Glutamatergic neuron (in vitro differentiated cells): ENCODE measurements at regions not wholly inside any gene's neighbourhood (a gene's known extent, or its start where the extent isn't known, plus 50 kb on each side); places are given as distances from the start of the nearest gene placed in this dataset.

Source experiments
- DNase-seq: peaks from one replicate; pipeline ENCODE4 v3.0.0; 2022
- H3K27ac Mint-ChIP-seq: one replicate; pipeline ENCODE4 v1.8.0; 2020; ENCODE audit warnings: mild to moderate bottlenecking, mixed read lengths, inconsistent platforms; ENCODE audit not compliant: unreplicated experiment
- H3K27me3 Mint-ChIP-seq: one replicate; pipeline ENCODE4 v1.8.0; 2020; ENCODE audit warnings: mild to moderate bottlenecking, moderate library complexity, mixed read lengths, inconsistent platforms; ENCODE audit not compliant: unreplicated experiment
- H3K36me3 Mint-ChIP-seq: one replicate; pipeline ENCODE4 v1.8.0; 2020; ENCODE audit warnings: mild to moderate bottlenecking, mixed read lengths, inconsistent platforms; ENCODE audit not compliant: unreplicated experiment
- H3K4me1 Mint-ChIP-seq: one replicate; pipeline ENCODE4 v1.8.0; 2020; ENCODE audit warnings: mild to moderate bottlenecking, low read depth, mixed read lengths, inconsistent platforms; ENCODE audit not compliant: unreplicated experiment
- H3K4me3 Mint-ChIP-seq: one replicate; pipeline ENCODE4 v1.8.0; 2020; ENCODE audit warnings: mild to moderate bottlenecking, mixed read lengths, inconsistent platforms; ENCODE audit not compliant: unreplicated experiment
- H3K9me3 Mint-ChIP-seq: one replicate; pipeline ENCODE4 v1.8.0; 2020; ENCODE audit warnings: mild to moderate bottlenecking, moderate library complexity, mixed read lengths, inconsistent platforms; ENCODE audit not compliant: unreplicated experiment
- TF ChIP-seq, protein P1 (sequence below): fragments of 200-600 bp; sonication (generic); IDR thresholded peaks from one replicate; pipeline ENCODE4 v1.5.0; 2021; ENCODE audit not compliant: partially characterized antibody, unreplicated experiment

DNA sequence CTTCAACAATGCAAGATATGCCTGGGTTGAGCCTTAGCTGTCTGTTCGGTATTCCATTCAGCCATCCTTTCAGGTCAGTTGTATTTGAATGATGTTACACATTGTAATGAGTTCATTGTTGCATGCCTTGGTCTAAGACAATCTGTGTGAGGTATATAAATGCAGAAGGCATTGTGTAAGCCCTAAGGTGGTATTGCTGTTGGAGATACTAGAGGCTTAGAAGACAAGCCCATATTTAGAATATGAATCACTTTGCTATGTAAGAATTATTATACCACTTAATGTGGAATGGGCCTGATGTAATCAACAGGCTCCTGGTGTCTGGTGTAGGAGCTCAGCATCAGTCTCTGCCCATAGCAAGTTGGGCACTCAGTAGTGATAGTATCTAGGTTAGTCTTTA lies 473.4 kb upstream of the GNPDA2 start:
- Mint-ChIP-seq H3K9me3 (no peaks in the 10 kb centered on the region), H3K4me1 (no peaks in the 10 kb centered on the region), H3K4me3 (no peak overlapping the region), H3K36me3 (peaks cover 3% of the 10 kb centered on the region), H3K27me3 (no peaks in the 10 kb centered on the region), H3K27ac (no peak overlapping the region)
- no peak for DNase-seq
- TF ChIP-seq, protein P1, sequence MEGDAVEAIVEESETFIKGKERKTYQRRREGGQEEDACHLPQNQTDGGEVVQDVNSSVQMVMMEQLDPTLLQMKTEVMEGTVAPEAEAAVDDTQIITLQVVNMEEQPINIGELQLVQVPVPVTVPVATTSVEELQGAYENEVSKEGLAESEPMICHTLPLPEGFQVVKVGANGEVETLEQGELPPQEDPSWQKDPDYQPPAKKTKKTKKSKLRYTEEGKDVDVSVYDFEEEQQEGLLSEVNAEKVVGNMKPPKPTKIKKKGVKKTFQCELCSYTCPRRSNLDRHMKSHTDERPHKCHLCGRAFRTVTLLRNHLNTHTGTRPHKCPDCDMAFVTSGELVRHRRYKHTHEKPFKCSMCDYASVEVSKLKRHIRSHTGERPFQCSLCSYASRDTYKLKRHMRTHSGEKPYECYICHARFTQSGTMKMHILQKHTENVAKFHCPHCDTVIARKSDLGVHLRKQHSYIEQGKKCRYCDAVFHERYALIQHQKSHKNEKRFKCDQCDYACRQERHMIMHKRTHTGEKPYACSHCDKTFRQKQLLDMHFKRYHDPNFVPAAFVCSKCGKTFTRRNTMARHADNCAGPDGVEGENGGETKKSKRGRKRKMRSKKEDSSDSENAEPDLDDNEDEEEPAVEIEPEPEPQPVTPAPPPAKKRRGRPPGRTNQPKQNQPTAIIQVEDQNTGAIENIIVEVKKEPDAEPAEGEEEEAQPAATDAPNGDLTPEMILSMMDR, result no peak

DNA sequence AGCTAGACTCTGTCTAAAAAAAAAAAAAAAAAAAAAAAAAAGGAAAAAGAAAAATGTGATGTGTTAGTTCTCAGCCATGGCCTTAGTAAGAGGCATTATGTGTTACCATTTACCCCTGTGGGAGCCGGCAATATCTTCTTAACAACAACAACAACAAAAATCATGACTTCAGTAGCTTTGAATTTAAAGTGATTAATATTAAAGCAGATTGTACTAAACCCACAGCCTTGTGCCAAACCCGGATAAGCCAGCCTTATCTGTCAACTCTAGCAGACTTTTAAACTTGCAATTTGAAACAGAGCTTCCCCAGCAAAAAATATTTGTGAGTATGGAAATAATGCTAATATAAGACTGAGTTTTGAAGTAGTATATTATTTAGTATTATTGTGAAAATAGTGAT lies 462.1 kb upstream of the GNPDA2 start:
- TF ChIP-seq, protein P1, result no peak
- Mint-ChIP-seq H3K9me3 (no peaks in the 10 kb centered on the region), H3K4me1 (no peaks in the 10 kb centered on the region), H3K4me3 (no peak overlapping the region), H3K27ac (no peak overlapping the region), H3K36me3 (no peaks in the 10 kb centered on the region), H3K27me3 (no peaks in the 10 kb centered on the region)
- no peak for DNase-seq

DNA sequence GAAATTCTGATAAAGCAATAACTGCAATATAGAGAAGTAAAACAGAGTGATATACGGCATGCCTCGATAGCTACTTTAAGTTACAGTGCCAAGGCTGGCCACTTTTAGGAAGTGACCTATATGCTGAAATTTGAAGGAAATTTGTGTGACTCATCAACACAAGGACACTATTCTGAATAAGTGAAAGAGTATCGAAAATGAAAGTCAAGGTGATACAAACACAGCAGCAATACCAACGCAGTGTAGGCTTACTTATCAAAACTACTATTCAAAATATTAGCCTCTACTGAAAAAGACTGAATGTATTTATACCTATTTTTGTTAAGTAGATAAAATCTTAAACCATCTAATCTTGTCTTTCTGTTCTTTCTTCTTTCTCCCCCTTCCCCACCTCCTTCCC lies 459.9 kb upstream of the GNPDA2 start:
- Mint-ChIP-seq H3K27ac (no peak overlapping the region), H3K36me3 (no peaks in the 10 kb centered on the region)
- TF ChIP-seq, protein P1, result no peak

DNA sequence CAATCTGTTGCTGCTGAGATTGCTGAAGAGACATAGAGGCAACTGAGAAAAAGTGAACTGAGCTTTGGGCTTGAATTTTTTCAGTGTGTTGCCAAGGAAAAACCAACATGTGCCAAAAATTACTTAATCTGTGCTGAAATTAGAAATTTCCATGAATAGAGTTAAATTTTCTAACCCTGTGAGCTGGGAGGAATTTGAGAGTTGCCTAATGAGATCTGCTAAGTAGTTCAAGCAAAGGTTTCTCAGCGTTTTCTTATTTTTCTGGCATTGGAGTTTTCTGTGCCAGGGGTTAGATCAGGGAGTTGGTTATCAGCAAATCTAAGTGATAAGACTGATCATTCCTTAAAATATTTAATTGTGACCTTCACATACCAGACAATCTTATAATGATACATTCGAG lies 457.5 kb upstream of the GNPDA2 start:
- Mint-ChIP-seq H3K4me3 (no peak overlapping the region), H3K9me3 (no peaks in the 10 kb centered on the region), H3K36me3 (no peaks in the 10 kb centered on the region), H3K4me1 (no peaks in the 10 kb centered on the region), H3K27me3 (peaks cover 2% of the 10 kb centered on the region), H3K27ac (no peak overlapping the region)
- TF ChIP-seq, protein P1, result no peak
- no peak for DNase-seq

More for the DNA sequence above, 459.9 kb upstream of the GNPDA2 start:
- no peaks in the 10 kb centered on the region for H3K27me3 Mint-ChIP-seq
- H3K4me3 Mint-ChIP-seq, result no peak overlapping the region
- H3K9me3 Mint-ChIP-seq, result no peaks in the 10 kb centered on the region
- H3K4me1 Mint-ChIP-seq, result no peaks in the 10 kb centered on the region
- DNase-seq, result no peak

DNA sequence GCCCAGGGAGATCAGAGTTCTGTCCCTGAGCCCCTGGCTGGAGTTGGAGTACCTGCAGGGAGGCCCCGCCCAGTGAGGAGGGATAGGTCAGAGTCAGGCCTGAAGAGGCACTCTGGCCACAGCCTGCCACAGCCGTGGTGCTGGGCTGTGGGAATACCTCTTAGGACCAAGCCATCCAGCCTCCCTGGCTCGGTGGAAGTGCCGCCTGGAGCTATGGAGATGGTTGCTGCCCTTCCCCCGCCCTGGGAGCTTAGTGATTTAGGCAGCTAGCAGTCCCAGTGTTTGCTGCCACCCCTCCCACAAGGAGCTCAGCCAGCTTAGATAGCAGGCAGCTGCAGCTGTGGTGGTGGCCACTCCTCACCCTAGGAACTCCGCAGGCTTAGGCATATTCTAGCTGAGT lies 446.3 kb upstream of the GNPDA2 start:
- Mint-ChIP-seq H3K4me3 (no peak overlapping the region), H3K9me3 (peaks cover 4% of the 10 kb centered on the region), H3K4me1 (no peaks in the 10 kb centered on the region), H3K27me3 (no peaks in the 10 kb centered on the region), H3K27ac (no peak overlapping the region), H3K36me3 (peaks cover 5% of the 10 kb centered on the region)
- TF ChIP-seq, protein P1, result no peak
- no peak for DNase-seq
